H1 (cell line): ENCODE measurements at regions not wholly inside any gene's neighbourhood (a gene's known extent, or its start where the extent isn't known, plus 50 kb on each side); places are given as distances from the start of the nearest gene placed in this dataset.
"Not testable (repeated sequence)": the region's sequence is repeated elsewhere in the genome, so short reads cannot be mapped to it uniquely, and the experiment has no call there.

ENCODE experiments used
- CTCF ChIA-PET: fragments of 300-600 bp; sonication (Branson Sonifier 250); formaldehyde crosslinking; loops from one replicate; lab custom pipeline; 2021; ENCODE audit not compliant: partially characterized antibody; lab: Charles Lee
- POLR2A ChIA-PET: fragments of 300-600 bp; sonication (Branson Sonifier 250); formaldehyde crosslinking; loops from one replicate; lab custom pipeline; 2021; ENCODE audit warnings: inconsistent platforms; ENCODE audit not compliant: partially characterized antibody; lab: Charles Lee
- DNase-seq, 2 experiments: peaks; one replicate each; pipeline versions ENCODE4 v3.0.0 to v3.0.0-alpha.2; 2010 to 2022; ENCODE audit warnings: low spot score in 2 of 2, low read depth in 1 of 2, mixed read lengths in 1 of 2
- FAIRE-seq: peaks from 2 replicates; lab custom pipeline; 2011; peaks lifted over from hg19 to GRCh38; lab: Jason Lieb, UNC
- H2AFZ ChIP-seq: 2 replicates; pipeline ENCODE4 v1.8.1; 2012; ENCODE audit warnings: low read length, inconsistent platforms
- H2AK5ac ChIP-seq: 2 replicates; pipeline ENCODE4 v1.6.1; 2013; ENCODE audit warnings: low read depth, low read length
- H2BK120ac ChIP-seq: replicated peaks from 2 replicates; pipeline ENCODE3; 2013; ENCODE audit warnings: low read depth, low read length, inconsistent platforms
- H2BK12ac ChIP-seq: 2 replicates; pipeline ENCODE4 v1.6.1; 2013; ENCODE audit warnings: low read depth, low read length
- H2BK15ac ChIP-seq: 2 replicates; pipeline ENCODE4 v1.6.1; 2013; ENCODE audit warnings: low read length
- H2BK20ac ChIP-seq: 2 replicates; pipeline ENCODE4 v1.6.1; 2013; ENCODE audit warnings: low read length
- H2BK5ac ChIP-seq: 2 replicates; pipeline ENCODE4 v1.6.1; 2013; ENCODE audit warnings: low read depth, low read length
- H3K14ac ChIP-seq: 2 replicates; pipeline ENCODE4 v1.6.1; 2013; ENCODE audit warnings: inconsistent platforms; ENCODE audit not compliant: insufficient read length
- H3K18ac ChIP-seq: 2 replicates; pipeline ENCODE4 v1.6.1; 2013; ENCODE audit warnings: low read length; ENCODE audit errors: extremely low read depth
- H3K23ac ChIP-seq: 2 replicates; pipeline ENCODE4 v1.6.1; 2013; ENCODE audit warnings: inconsistent platforms; ENCODE audit not compliant: insufficient read length
- H3K23me2 ChIP-seq: 2 replicates; pipeline ENCODE4 v1.6.1; 2013; ENCODE audit warnings: low read depth, low read length
- H3K27ac ChIP-seq: 2 replicates; pipeline ENCODE4 v1.6.1; 2011; ENCODE audit warnings: low read depth, low read length, inconsistent platforms
- H3K27me3 ChIP-seq, 4 experiments: replicated peaks in 1 of 4; 1 replicate in 1 of 4; 2 replicates in 3 of 4; pipeline versions ENCODE4 v1.6.1 to v1.8.1; 2011 to 2013; ENCODE audit warnings: low read length in 3 of 4, mild to moderate bottlenecking in 3 of 4, inconsistent platforms in 2 of 4, mixed read lengths in 2 of 4, moderate library complexity in 1 of 4; ENCODE audit not compliant: control insufficient read depth in 3 of 4, insufficient read depth in 3 of 4; ENCODE audit errors: extremely low read depth in 1 of 4
- H3K36me3 ChIP-seq, 4 experiments: 2 replicates each; pipeline versions ENCODE4 v1.6.1 to v1.8.1; 2011 to 2013; ENCODE audit warnings: mild to moderate bottlenecking in 4 of 4, low read length in 3 of 4, moderate library complexity in 2 of 4, control low read depth in 1 of 4, inconsistent platforms in 1 of 4; ENCODE audit not compliant: insufficient read depth in 4 of 4, control insufficient read depth in 2 of 4
- H3K4ac ChIP-seq: replicated peaks from 2 replicates; pipeline ENCODE3; 2013; ENCODE audit warnings: low read length, low read depth, mixed read lengths, inconsistent platforms; ENCODE audit not compliant: insufficient read length
- H3K4me1 ChIP-seq, 4 experiments: replicated peaks in 1 of 4; 1 replicate in 1 of 4; 2 replicates in 3 of 4; pipeline versions ENCODE4 v1.6.1 to v1.8.1; 2011 to 2013; ENCODE audit warnings: low read length in 3 of 4, inconsistent platforms in 2 of 4, mixed read lengths in 1 of 4; ENCODE audit not compliant: insufficient read depth in 4 of 4, control insufficient read depth in 3 of 4
- H3K4me2 ChIP-seq, 2 experiments: 2 replicates each; pipeline versions ENCODE4 v1.6.1 to v1.8.1; 2011 to 2013; ENCODE audit warnings: low read depth in 2 of 2, low read length in 2 of 2, control low read depth in 1 of 2, inconsistent platforms in 1 of 2, mild to moderate bottlenecking in 1 of 2; ENCODE audit not compliant: insufficient read depth in 1 of 2
- H3K4me3 ChIP-seq, 4 experiments: fragments of 200-600, 300-600 bp in 1 of 4; sonication (generic), shearing (Covaris generic), sonication (Bioruptor Twin) in 1 of 4; 2 replicates each; pipeline versions ENCODE4 v1.5.1 to v1.8.1; 2011 to 2016; ENCODE audit warnings: low read length in 4 of 4, low read depth in 3 of 4, control low read depth in 2 of 4, inconsistent platforms in 2 of 4, mild to moderate bottlenecking in 2 of 4, mixed read lengths in 1 of 4, moderate library complexity in 1 of 4; ENCODE audit not compliant: insufficient read depth in 2 of 4; ENCODE audit errors: extremely low read depth in 1 of 4
- H3K56ac ChIP-seq: replicated peaks from 2 replicates; pipeline ENCODE3; 2013; ENCODE audit warnings: low read depth, mild to moderate bottlenecking, mixed read lengths, low read length, inconsistent platforms; ENCODE audit not compliant: insufficient read length
- H3K79me1 ChIP-seq: 2 replicates; pipeline ENCODE4 v1.6.1; 2013; ENCODE audit warnings: low read depth, low read length, control low read depth
- H3K79me2 ChIP-seq, 2 experiments: 2 replicates each; pipeline versions ENCODE4 v1.6.1 to v1.8.1; 2012 to 2013; ENCODE audit warnings: low read length in 2 of 2, mild to moderate bottlenecking in 2 of 2, inconsistent platforms in 1 of 2; ENCODE audit not compliant: insufficient read depth in 2 of 2, control insufficient read depth in 1 of 2
- H3K9ac ChIP-seq, 4 experiments: replicated peaks in 1 of 4; 1 replicate in 1 of 4; 2 replicates in 3 of 4; pipeline versions ENCODE4 v1.6.1 to v1.8.1; 2011 to 2013; ENCODE audit warnings: low read depth in 3 of 4, low read length in 3 of 4, control low read depth in 2 of 4, mild to moderate bottlenecking in 2 of 4, moderate library complexity in 2 of 4, inconsistent platforms in 1 of 4; ENCODE audit errors: extremely low read depth in 1 of 4
- H3K9me3 ChIP-seq, 2 experiments: 2 replicates each; pipeline versions ENCODE4 v1.6.1 to v1.8.1; 2012 to 2013; ENCODE audit warnings: mild to moderate bottlenecking in 2 of 2, moderate library complexity in 2 of 2, control low read depth in 1 of 2, inconsistent platforms in 1 of 2, low read depth in 1 of 2, low read length in 1 of 2, mixed read lengths in 1 of 2; ENCODE audit not compliant: insufficient read depth in 2 of 2
- H4K20me1 ChIP-seq, 2 experiments: replicated peaks in 1 of 2; 2 replicates each; pipeline versions ENCODE3 to v1.8.1; 2011 to 2013; ENCODE audit warnings: inconsistent platforms in 2 of 2, low read length in 2 of 2, mild to moderate bottlenecking in 1 of 2; ENCODE audit not compliant: insufficient read depth in 2 of 2, control insufficient read depth in 1 of 2
- H4K5ac ChIP-seq: 2 replicates; pipeline ENCODE4 v1.6.1; 2013; ENCODE audit warnings: low read length, low read depth, mixed read lengths, inconsistent platforms; ENCODE audit not compliant: insufficient read length
- H4K8ac ChIP-seq: 2 replicates; pipeline ENCODE4 v1.8.0; 2013; ENCODE audit warnings: mild to moderate bottlenecking, moderate library complexity, low read length, inconsistent platforms; ENCODE audit not compliant: insufficient read depth; ENCODE audit errors: extremely low read depth
- H4K91ac ChIP-seq: replicated peaks from 2 replicates; pipeline ENCODE3; 2013; ENCODE audit warnings: low read length, mixed read lengths, inconsistent platforms; ENCODE audit not compliant: insufficient read length
- WGBS, 2 experiments: shearing (Covaris generic) in 1 of 2; methylation state at CpG; one replicate each; pipeline versions ENCODE4 v1.1.6 to v1.1.7; 2013 to 2015; ENCODE audit warnings: low lambda C conversion rate in 2 of 2, mixed read lengths in 2 of 2, inconsistent platforms in 1 of 2, low coverage in 1 of 2, missing lambda C conversion rate in 1 of 2; ENCODE audit not compliant: insufficient replicate concordance in 2 of 2, insufficient coverage in 1 of 2, insufficient read length in 1 of 2; ENCODE audit errors: extremely low coverage in 1 of 2, missing lambda C conversion rate in 1 of 2; 5-methylcytosine and 5-hydroxymethylcytosine counted together

- FAIRE-seq, POLR2A ChIA-PET: not testable (repeated sequence)
- no CpG with 5 or more reads among the region's 36 CpGs for WGBS, 2 experiments
Observed at GRCh38 chr6:26734776-26735472, 75.4 kb upstream of the ZNF322 start.

More at GRCh38 chr6:26734776-26735472, 75.4 kb upstream of the ZNF322 start:
- CTCF ChIA-PET, DNase-seq, H3K27me3 ChIP-seq, H2AFZ ChIP-seq, H3K27ac ChIP-seq, H3K79me2 ChIP-seq, H2BK5ac ChIP-seq, H3K18ac ChIP-seq, H4K8ac ChIP-seq, H2BK20ac ChIP-seq, H2BK15ac ChIP-seq, H4K20me1 ChIP-seq, H2AK5ac ChIP-seq, H3K79me1 ChIP-seq, H2BK12ac ChIP-seq, H3K56ac ChIP-seq, H3K23ac ChIP-seq, H3K4me3 ChIP-seq, H3K4ac ChIP-seq, H3K14ac ChIP-seq, H2BK120ac ChIP-seq, H3K23me2 ChIP-seq, H3K36me3 ChIP-seq, H3K9ac ChIP-seq, H4K5ac ChIP-seq, H3K4me1 ChIP-seq, H4K91ac ChIP-seq, H3K4me2 ChIP-seq, H3K9me3 ChIP-seq: not testable (repeated sequence)
